Stimulated activated CD4-positive, alpha-beta T cell treated with anti-CD3 and anti-CD28 coated beads, Interleukin-12 subunit alpha, Interleukin-12 subunit beta, amount 100 ng/mL, for 4 hours (primary cell): ENCODE measurements at regions not wholly inside any gene's neighbourhood (a gene's known extent, or its start where the extent isn't known, plus 50 kb on each side); places are given as distances from the start of the nearest gene placed in this dataset.
A peak's percentile ranks its signal among the peaks of the same experiment; 100 is the strongest.

Experiments used
- DNase-seq: peaks from one replicate; pipeline ENCODE4 v3.0.0-alpha.2; 2020

- no peak for DNase-seq
These were observed 83.3 kb downstream of the ZNF608 start for GRCh38 chr5:124663101-124663506.

- DNase-seq, result no peak
These were observed 84.2 kb downstream of the ZNF608 start for GRCh38 chr5:124662181-124662781.

- no peak for DNase-seq
These were observed 84.9 kb downstream of the ZNF608 start for GRCh38 chr5:124661317-124662141.

GRCh38 chr5:124660229-124661093, 86.0 kb downstream of the ZNF608 start:
- DNase-seq, result no peak

GRCh38 chr5:124659798-124660197, 86.6 kb downstream of the ZNF608 start:
- DNase-seq, result no peak

GRCh38 chr5:124658867-124659557, 87.4 kb downstream of the ZNF608 start:
- DNase-seq, result no peak

GRCh38 chr5:124655921-124656511, 90.4 kb downstream of the ZNF608 start:
- DNase-seq, result no peak

GRCh38 chr5:124655251-124655917, 91.1 kb downstream of the ZNF608 start:
- DNase-seq, result no peak

GRCh38 chr5:124654418-124654817, 92.0 kb downstream of the ZNF608 start:
- DNase-seq, result no peak

- DNase-seq, result no peak
These were observed 92.8 kb downstream of the ZNF608 start for GRCh38 chr5:124653666-124654065.

GRCh38 chr5:124652892-124653441, 93.5 kb downstream of the ZNF608 start:
- DNase-seq, result no peak

- no peak for DNase-seq
These were observed 94.0 kb downstream of the ZNF608 start for GRCh38 chr5:124652514-124652819.

GRCh38 chr5:124651663-124652513, 94.6 kb downstream of the ZNF608 start:
- DNase-seq, result peak; percentile 17

GRCh38 chr5:124650951-124651662, 95.3 kb downstream of the ZNF608 start:
- DNase-seq, result no peak

- DNase-seq, result no peak
These were observed 96.3 kb downstream of the ZNF608 start for GRCh38 chr5:124650147-124650561.

GRCh38 chr5:124649491-124650146, 96.8 kb downstream of the ZNF608 start:
- peak; percentile 35 for DNase-seq

GRCh38 chr5:124648902-124649467, 97.5 kb downstream of the ZNF608 start:
- no peak for DNase-seq

- no peak for DNase-seq
These were observed 99.1 kb downstream of the ZNF608 start for GRCh38 chr5:124647352-124647751.

- no peak for DNase-seq
These were observed 101.0 kb downstream of the ZNF608 start for GRCh38 chr5:124645396-124645795.
